Suprapubic skin (tissue), 4 donors: ENCODE measurements at regions not wholly inside any gene's neighbourhood (a gene's known extent, or its start where the extent isn't known, plus 50 kb on each side); places are given as distances from the start of the nearest gene placed in this dataset.

Experiments
- DNase-seq, 2 donors: peaks; one replicate each; pipeline ENCODE4 v3.0.0-alpha.2; 2019; ENCODE audit warnings: low spot score in 2 of 2
- H3K27ac ChIP-seq: fragments of 200-600 bp; sonication (generic); one replicate; pipeline ENCODE4 v1.5.1; 2019
- H3K27me3 ChIP-seq: fragments of 200-600 bp; sonication (generic); one replicate; pipeline ENCODE4 v1.5.1; 2019
- H3K36me3 ChIP-seq: fragments of 200-600 bp; sonication (generic); one replicate; pipeline ENCODE4 v1.5.1; 2019
- H3K4me1 ChIP-seq: fragments of 200-600 bp; sonication (generic); one replicate; pipeline ENCODE4 v1.5.1; 2019
- H3K4me3 ChIP-seq: fragments of 200-600 bp; sonication (generic); one replicate; pipeline ENCODE4 v1.5.1; 2019; ENCODE audit warnings: mild to moderate bottlenecking
- H3K9me3 ChIP-seq: fragments of 200-600 bp; sonication (generic); one replicate; pipeline ENCODE4 v1.5.1; 2019
- EP300 ChIP-seq: sonication (generic); formaldehyde crosslinking; IDR thresholded peaks from one replicate; pipeline ENCODE4 v1.6.1; 2017; ENCODE audit warnings: antibody characterized with exemption
- POLR2A ChIP-seq, 2 donors: fragments of 450-650 bp; IDR thresholded peaks; one replicate each; pipeline ENCODE4 v1.6.1; 2017; ENCODE audit warnings: antibody characterized with exemption in 2 of 2, mild to moderate bottlenecking in 2 of 2, moderate library complexity in 2 of 2
- POLR2AphosphoS5 ChIP-seq, 3 donors: sonication (generic); formaldehyde crosslinking; IDR thresholded peaks; one replicate each; pipeline ENCODE4 v1.6.1; 2017; ENCODE audit warnings: antibody characterized with exemption in 3 of 3
- WGBS: methylation state at CpG from one replicate; pipeline ENCODE4 v1.1.5; 2018; 5-methylcytosine and 5-hydroxymethylcytosine counted together
- TF ChIP-seq, protein P1 (sequence below), 2 donors: fragments of 200-600 bp in 1 of 2; fragments of 450-650 bp in 1 of 2; sonication (generic) in 1 of 2; IDR thresholded peaks; one replicate each; pipeline ENCODE4 v1.5.1; 2016 to 2019; ENCODE audit warnings: antibody characterized with exemption in 2 of 2, mild to moderate bottlenecking in 1 of 2, moderate library complexity in 1 of 2

DNA sequence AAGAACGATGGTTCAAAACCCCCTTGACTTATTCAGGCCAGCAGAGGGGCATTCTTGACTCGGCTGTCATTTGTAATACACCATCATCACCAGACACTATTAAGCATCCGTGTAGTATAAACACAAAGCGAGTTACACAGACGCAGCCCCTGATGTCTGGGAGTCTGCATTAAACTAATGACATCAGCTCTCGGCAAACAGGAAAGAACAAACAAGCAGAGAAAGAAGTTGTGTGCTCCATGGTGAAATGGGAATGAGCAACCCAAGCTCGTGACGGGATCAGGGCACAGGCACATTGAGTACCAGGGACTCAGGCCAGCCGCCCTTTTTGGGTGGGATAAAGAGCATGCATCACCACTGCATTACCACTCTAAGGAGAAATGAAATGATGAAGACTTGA lies 460.1 kb downstream of the MED13L start:
- Histone ChIP-seq H3K27me3 (peaks cover 5% of the 10 kb centered on the region), H3K9me3 (no peaks in the 10 kb centered on the region), H3K36me3 (no peaks in the 10 kb centered on the region), H3K4me1 (no peaks in the 10 kb centered on the region), H3K27ac (no peak overlapping the region), H3K4me3 (no peak overlapping the region)
- TF ChIP-seq, protein P1, sequence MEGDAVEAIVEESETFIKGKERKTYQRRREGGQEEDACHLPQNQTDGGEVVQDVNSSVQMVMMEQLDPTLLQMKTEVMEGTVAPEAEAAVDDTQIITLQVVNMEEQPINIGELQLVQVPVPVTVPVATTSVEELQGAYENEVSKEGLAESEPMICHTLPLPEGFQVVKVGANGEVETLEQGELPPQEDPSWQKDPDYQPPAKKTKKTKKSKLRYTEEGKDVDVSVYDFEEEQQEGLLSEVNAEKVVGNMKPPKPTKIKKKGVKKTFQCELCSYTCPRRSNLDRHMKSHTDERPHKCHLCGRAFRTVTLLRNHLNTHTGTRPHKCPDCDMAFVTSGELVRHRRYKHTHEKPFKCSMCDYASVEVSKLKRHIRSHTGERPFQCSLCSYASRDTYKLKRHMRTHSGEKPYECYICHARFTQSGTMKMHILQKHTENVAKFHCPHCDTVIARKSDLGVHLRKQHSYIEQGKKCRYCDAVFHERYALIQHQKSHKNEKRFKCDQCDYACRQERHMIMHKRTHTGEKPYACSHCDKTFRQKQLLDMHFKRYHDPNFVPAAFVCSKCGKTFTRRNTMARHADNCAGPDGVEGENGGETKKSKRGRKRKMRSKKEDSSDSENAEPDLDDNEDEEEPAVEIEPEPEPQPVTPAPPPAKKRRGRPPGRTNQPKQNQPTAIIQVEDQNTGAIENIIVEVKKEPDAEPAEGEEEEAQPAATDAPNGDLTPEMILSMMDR (IDR thresholded peaks at IDR 0.05): no peak
- no peak for TF ChIP-seq POLR2A (IDR thresholded peaks at IDR 0.05)
- WGBS: 84% methylated on average over 9 of the region's 9 CpGs
- no peak for DNase-seq

DNA sequence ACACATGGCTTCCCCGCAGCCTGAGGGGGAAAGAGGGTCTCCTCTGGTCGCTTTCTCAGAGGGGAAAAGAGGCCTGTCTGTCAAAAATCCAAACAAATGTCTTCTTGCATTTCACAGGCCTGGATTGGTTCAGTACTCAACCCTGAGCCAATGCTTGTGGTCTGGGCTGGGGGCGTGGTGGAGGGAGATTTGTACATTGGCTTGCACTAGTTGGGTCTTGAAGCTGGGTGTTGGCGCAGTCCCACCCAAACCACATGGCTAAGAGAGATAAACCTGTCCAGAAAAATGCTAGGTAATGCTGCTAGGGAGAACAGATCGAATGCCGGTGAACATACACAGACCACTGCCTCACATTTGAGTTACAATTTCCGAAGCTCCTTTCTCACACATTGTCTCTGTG lies 461.6 kb downstream of the MED13L start:
- Histone ChIP-seq H3K27me3 (peaks cover 5% of the 10 kb centered on the region), H3K36me3 (no peaks in the 10 kb centered on the region), H3K27ac (no peak overlapping the region), H3K9me3 (no peaks in the 10 kb centered on the region), H3K4me3 (no peak overlapping the region), H3K4me1 (no peaks in the 10 kb centered on the region)
- no peak for TF ChIP-seq EP300
- no peak for TF ChIP-seq POLR2A (IDR thresholded peaks at IDR 0.05)
- no peak for TF ChIP-seq POLR2AphosphoS5 (IDR thresholded peaks at IDR 0.05)
- TF ChIP-seq, protein P1 (IDR thresholded peaks at IDR 0.05): no peak
- WGBS: 83% methylated on average over 7 of the region's 7 CpGs
- no peak for DNase-seq

DNA sequence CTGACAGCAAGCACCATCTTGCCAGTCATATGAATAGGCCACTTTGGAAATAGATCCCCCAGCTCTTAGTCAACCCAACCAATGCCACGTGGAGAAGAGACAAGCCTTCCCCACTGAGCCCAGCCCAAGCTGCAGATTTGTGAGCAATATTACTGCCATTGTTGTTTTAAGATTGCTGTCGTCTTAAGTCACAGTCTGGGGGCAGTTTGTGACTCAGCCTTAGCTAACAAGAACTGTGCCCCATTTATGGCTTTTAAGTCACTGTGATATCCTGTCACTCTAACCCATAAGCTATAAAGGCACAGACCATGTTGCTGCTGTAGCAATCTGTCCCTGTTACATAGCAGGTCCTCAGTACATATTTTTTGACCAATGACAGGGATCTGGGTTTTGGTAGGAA lies 464.2 kb downstream of the MED13L start:
- DNase-seq: no peak
- Histone ChIP-seq H3K4me3 (no peak overlapping the region), H3K27ac (no peak overlapping the region), H3K36me3 (no peaks in the 10 kb centered on the region), H3K27me3 (peaks cover 11% of the 10 kb centered on the region), H3K9me3 (no peaks in the 10 kb centered on the region), H3K4me1 (peaks cover 2% of the 10 kb centered on the region)
- 74% methylated on average over 2 of the region's 2 CpGs for WGBS
- no peak for TF ChIP-seq POLR2AphosphoS5 (IDR thresholded peaks at IDR 0.05)
- TF ChIP-seq, protein P1 (IDR thresholded peaks at IDR 0.05): no peak
- no peak for TF ChIP-seq EP300
- TF ChIP-seq POLR2A (IDR thresholded peaks at IDR 0.05): no peak

DNA sequence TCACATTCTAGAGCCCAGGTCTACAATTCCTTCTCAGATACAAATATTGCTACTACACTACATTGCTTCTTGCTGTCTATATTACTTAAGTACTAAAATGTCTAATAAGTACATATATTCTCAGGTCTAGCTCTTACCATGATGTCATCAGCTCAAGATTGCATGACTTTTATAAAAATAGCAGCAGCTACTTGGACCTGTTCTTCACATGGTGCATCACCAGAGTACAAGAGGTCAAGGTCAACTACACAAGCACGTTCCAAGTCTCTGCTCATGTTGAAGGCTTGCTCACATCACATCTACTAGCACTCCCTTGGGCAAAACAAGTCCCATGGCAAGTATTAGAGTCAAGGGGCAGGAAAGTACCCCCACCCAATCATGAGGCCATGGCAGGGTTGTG lies 465.6 kb downstream of the MED13L start:
- no peaks in the 10 kb centered on the region for H3K9me3 ChIP-seq
- WGBS: 80% methylated on average over 1 of the region's 1 CpG
- no peak overlapping the region for H3K4me3 ChIP-seq
- H3K27me3 ChIP-seq: peaks cover 11% of the 10 kb centered on the region
- no peak for DNase-seq
- no peak for TF ChIP-seq EP300
- TF ChIP-seq, protein P1 (IDR thresholded peaks at IDR 0.05): no peak
- no peak for TF ChIP-seq POLR2A (IDR thresholded peaks at IDR 0.05)
- TF ChIP-seq POLR2AphosphoS5 (IDR thresholded peaks at IDR 0.05): no peak
- H3K4me1 ChIP-seq: peaks cover 2% of the 10 kb centered on the region
- H3K27ac ChIP-seq: no peak overlapping the region
- H3K36me3 ChIP-seq: no peaks in the 10 kb centered on the region

DNA sequence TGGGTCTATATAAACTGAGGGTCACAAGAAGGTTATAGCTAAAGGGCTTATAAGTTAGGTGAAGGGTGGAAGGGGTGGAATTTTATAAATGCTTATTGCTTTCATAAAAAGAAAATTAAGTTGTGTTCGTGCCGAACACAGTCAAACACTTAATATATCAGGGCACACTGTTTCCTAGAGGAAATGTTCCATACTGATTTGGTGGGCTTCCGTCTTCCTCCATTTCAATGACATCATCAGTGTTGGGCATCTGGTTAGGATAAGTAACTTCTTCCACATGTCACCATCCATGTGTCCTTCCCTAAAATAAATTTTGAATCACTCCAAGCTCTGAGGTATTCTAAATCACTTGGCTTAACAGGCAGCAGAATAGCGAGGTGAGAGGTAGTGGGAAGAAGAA lies 466.4 kb downstream of the MED13L start:
- Histone ChIP-seq H3K36me3 (no peaks in the 10 kb centered on the region), H3K4me1 (peaks cover 2% of the 10 kb centered on the region), H3K4me3 (no peak overlapping the region), H3K9me3 (no peaks in the 10 kb centered on the region), H3K27me3 (peaks cover 11% of the 10 kb centered on the region), H3K27ac (no peak overlapping the region)
- DNase-seq: no peak
- 59% methylated on average over 4 of the region's 4 CpGs for WGBS
- TF ChIP-seq EP300: no peak
- TF ChIP-seq POLR2A (IDR thresholded peaks at IDR 0.05): no peak
- TF ChIP-seq, protein P1 (IDR thresholded peaks at IDR 0.05): no peak
- no peak for TF ChIP-seq POLR2AphosphoS5 (IDR thresholded peaks at IDR 0.05)
